T1000 (cell line): ENCODE measurements at regions not wholly inside any gene's neighbourhood (a gene's known extent, or its start where the extent isn't known, plus 50 kb on each side); places are given as distances from the start of the nearest gene placed in this dataset.

Experiments used
- DNase-seq: peaks from one replicate; lab custom pipeline; 2025; ENCODE audit warnings: mixed read lengths; lab: John Stamatoyannopoulos, UW

DNA sequence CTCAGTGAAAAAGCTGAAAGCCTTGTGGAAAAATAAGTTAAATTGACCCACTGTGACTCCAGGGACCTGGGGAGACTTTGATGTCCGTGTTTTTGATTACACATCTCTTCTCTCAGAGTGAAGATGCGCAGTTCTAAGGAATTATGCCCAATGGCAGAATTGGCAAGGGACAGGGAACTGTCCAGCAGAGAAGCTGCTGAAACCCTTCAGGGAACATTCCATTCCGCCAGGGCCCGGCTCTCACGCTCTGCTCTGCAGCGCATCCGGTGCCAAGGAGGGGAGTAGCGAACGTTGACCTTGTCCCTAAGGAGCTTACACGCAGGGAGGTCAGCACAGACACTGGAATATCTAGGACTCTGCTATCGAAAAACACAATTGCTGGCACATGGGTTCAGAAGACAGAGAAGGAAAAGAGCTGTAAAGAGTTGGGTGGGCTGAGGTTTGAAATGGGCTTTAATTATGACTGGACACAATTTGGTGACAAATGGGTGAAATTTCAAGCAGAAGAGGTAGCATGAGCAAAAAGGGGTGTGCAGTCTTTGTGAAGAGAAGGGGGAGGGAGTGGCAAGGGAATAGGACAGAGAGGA, 64.5 kb upstream of the B3GAT1 start:
- no peak for DNase-seq

GRCh38 chr11:134475951-134476350, 63.9 kb upstream of the B3GAT1 start:
- DNase-seq, result no peak

DNA sequence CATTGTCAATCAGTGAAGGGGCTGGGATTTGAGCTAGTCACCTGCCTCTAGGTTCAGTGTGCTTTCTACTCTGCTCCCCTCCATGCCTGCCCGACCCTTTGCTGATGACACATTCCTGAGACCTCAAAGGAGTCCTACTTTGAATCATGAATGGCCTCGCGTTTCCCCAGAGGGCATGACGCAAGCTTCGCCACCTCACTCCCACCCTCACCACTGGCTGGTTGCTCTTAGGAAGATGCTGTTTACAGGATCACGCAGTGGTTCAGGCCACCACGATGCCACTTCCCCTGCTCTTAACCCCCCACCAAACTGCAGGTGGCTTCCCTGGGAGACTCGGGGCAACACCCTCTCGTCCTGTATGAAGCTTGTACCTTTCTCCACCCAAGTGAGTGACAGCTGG, 62.9 kb upstream of the B3GAT1 start:
- DNase-seq, result no peak

- DNase-seq, result no peak
Measured at GRCh38 chr11:134474070-134474860, 62.2 kb upstream of the B3GAT1 start.

- DNase-seq, result no peak
Measured at GRCh38 chr11:134471716-134472455, 59.8 kb upstream of the B3GAT1 start.

DNA sequence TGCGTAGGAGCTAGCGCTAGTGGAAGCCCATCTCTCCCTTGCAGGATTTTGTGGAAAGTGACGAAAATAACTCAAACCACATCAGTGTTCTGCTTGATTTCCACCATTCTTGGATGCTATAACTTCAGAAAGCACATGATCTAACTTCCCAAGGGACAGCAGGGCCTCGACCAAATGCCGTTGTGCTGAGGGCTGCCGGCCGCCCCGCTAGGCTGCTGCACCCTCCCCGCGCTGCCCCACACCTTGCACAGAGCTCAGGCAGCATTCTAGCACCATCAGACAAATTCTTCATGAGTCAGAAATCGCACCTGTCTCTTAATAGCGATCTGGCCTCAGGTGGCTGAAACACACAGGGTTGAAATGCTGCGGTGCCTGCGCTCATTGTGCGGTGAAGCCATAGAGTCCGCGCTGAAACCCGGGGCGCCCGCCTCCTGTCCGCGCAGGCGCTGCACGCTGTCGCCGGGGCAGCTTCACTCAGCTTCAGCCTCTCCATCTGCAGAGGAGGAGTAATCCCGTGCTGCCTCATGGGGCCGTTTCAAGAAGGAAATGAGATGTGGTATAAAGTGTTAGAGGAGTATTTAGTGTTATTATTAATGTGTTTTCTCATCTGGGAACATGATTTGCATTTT, 59.2 kb upstream of the B3GAT1 start:
- no peak for DNase-seq

DNA sequence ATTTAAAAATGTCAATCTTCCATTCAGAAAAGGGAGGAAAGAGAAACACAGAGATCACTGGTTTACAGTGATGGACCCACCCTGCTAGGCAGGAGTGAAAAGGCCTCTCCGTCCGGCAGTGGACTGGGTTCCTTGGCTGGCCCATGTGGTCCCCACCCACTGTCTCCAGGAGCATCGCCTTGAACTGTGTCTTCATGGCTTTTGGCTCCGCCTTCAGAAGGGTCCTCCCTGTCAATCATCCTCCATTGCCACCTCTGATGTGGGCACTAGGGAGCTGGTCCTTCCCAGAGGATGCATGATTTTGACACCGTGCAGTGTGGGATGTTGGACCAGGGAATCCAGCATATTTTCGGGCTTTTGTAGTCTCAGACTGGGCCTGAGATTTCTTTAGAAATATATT, 58.2 kb upstream of the B3GAT1 start:
- no peak for DNase-seq

GRCh38 chr11:134469627-134470026, 57.6 kb upstream of the B3GAT1 start:
- DNase-seq, result no peak

DNA sequence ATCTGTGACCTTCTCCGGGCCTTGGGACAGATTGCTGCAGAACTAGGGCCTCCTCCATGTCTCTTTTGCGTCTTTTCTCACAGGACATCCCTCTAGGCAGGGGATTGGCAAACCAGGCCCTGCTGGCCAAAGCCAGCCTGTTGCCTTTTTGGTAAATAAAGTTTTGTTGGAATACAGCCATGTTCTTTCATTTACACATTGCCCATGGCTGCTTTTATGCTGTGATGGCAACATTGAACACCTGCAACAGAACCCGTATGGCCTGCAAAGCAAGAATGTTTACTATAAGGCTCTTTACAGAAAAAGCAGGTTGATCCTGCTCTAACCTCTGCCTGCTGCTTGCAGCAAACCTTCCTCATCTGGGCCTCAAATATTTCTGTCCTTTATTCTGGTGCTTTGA, 56.8 kb upstream of the B3GAT1 start:
- DNase-seq, result no peak

DNA sequence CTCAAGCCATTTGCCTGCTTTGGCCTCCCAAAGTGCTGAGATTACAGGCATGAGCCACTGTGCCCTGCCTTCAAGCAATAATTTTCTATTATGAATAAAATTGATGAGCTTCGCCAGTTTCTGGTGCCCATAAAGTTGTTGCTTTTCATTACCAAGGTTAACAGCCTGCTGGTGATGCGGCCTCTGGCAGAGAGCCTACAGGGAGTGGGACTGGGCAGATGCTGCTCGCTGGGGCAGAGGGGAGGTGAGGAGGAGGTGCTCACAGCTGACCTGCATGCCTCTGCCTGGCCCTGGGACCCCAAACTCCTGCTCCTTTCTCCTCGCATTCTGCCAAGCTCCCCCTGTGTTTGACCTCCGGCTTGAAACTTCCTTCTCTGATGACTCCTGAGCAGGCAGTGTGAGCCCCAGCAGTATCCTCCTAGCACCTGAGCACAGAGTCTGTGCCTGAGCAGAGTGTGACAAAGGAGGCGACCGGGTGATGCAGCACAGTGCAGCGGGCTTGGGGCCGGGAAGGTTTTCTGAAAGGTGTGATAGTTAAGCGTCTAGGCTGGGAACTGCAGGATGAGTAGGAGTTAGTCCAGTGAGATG, 56.1 kb upstream of the B3GAT1 start:
- no peak for DNase-seq

DNA sequence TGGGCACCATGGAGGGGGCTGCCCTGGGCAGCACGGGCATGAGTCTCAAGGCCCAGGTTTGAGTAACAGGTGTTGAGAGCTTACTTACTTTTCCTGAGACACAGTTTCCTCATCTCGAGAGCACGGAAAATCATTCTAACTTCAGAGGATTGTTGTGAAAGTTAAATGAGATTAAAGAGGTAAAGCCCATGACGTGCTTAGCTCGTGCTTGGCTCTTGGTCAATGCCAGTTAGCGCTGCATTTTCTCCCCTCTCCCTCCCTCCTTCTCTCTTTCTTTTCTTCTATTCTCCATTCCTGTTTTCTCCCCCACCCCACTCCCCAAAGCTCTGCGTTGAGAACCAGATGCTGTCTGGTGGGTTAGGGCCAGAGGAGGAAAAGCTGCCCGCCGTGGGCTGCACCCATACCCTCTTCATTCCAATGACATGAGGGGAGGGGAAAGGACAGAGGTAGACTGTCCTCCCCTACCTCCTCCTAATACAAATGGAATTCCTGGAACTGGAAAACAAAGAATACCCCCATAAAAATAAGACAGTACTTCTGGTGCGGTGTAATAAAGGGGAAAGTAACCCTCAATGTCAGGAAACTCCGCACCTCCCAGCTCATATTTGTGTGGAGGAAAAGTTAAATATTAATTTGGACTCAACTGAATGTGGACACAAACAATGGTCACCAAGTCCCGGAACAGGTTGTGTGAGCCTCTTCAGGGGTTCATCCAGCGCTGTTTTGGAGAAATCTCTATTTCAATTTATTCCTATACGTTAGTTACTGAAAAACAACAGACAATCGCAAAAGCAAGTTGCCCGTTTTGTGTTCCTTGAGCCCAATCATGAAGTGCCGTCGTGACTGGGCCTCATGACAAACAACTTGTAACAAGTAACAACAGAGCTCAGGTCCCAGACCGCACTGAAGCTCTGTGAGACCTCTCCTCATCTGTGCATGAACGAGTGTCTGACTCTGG, 54.8 kb upstream of the B3GAT1 start:
- DNase-seq, result no peak

DNA sequence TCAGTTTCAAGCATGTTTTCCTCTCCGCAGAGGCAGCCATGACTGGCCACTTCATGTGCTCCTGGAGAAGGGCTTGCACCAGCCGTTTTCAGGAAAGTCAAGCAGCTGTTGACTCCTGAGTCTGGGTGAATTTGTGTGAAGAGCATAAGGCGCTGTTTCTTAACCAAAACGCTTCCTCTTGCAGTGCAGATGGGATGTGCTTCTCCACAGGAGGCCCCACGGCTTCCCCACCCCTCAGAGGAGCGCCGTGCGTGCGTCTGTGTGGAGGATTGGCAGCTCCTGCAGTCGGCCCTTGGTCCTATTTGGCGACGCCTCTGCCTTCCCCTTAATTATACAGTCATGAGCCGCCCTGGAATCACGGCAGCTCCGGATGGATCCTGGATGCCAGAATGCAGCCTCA, 54.1 kb upstream of the B3GAT1 start:
- DNase-seq, result no peak

DNA sequence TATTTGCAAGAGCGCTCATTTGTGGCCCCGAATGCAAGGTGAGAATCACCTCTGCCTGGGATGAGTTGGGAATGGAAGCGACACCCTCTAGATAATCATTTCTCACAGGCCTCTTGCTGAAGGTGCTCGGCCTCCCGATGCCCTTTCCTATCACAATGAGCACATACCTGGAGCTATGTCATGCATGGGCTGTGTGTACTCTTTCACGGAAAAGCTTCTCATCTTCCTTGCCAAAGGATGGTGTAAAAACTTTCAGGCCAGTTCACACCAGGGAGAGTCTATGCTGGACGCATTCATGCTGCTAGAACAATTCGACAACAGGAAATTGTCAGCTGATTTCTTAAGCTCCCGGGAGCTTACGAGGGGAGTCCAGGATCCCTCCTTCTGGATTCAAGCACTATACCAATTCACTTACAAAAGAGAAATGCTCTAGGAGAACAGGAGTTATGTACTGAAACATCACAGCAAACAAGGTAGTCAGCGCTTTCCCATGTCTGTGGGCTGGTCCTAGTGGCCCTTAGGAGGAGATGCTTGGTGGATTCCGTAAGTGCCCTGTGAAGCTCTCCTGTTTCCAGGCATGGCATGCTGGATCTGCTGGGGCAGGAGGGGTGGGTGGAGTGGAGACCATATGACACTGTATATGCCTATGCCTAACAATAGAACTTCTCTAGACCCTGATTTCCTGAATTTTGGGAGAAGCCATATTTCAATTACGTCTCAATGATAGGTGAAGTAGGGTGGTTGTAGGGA, 53.1 kb upstream of the B3GAT1 start:
- no peak for DNase-seq

DNA sequence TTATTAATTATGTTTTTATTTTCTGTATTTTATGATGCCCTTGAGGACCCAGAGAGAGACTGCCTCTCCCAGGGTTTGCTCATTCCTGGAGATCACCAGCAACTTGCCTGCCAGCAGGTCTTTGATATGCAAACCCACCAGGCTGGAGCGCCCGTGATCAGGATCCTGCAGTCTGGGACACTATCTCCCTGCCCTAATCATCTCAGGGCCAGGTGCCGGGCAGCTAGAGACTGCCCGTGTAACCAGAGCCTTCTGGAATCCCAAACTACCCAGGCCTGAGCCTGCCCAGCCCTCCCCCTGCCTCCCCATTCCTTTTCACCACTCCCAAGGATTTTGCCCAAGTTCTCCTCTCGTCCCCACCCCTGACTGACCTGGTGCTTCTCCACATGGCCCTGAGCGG, 52.2 kb upstream of the B3GAT1 start:
- DNase-seq, result no peak

DNA sequence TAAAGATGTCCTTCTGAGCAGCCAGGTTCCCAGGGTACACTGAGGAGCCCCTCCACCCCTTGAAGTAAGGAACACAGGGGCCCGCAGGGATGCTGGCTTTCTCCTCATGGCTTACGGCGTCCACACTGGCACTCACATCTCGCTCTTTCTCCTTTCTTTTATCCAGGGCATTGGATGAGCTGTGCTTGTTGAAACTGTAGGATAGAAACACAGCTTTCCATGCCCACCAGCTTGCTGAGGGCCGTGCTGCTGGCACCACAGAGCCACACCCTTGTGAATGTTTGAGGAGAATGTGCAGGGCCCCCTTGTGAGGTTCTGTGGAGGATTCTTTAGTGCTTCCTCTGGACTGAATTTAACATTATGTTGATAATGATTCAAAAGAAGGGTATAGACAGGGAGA, 51.7 kb upstream of the B3GAT1 start:
- no peak for DNase-seq
